HEK293 (cell line): ENCODE measurements at regions not wholly inside any gene's neighbourhood (a gene's known extent, or its start where the extent isn't known, plus 50 kb on each side); places are given as distances from the start of the nearest gene placed in this dataset.
"Not testable (repeated sequence)": the region's sequence is repeated elsewhere in the genome, so short reads cannot be mapped to it uniquely, and the experiment has no call there.

ENCODE experiments used
- PBX3 ChIP-seq: sonication (generic); formaldehyde crosslinking; IDR thresholded peaks from 2 replicates; pipeline ENCODE4 v1.8.1; 2022; ENCODE audit warnings: mild to moderate bottlenecking, moderate library complexity, missing genetic modification reagents
- ZFP37 ChIP-seq: fragments of 450-650 bp; formaldehyde crosslinking; IDR thresholded peaks from 2 replicates; pipeline ENCODE4 v1.5.1; 2016; ENCODE audit warnings: missing biosample characterization, missing genetic modification characterization
- ZNF211 ChIP-seq: fragments of 450-650 bp; formaldehyde crosslinking; IDR thresholded peaks from 2 replicates; pipeline ENCODE4 v1.5.1; 2016; ENCODE audit warnings: low read depth, missing biosample characterization, missing genetic modification characterization
- ZNF473 ChIP-seq: fragments of 450-650 bp; formaldehyde crosslinking; IDR thresholded peaks from 2 replicates; pipeline ENCODE4 v1.5.1; 2017; ENCODE audit warnings: missing biosample characterization, missing genetic modification characterization
- TF ChIP-seq, protein P1 (sequence below): fragments of 450-650 bp; formaldehyde crosslinking; IDR thresholded peaks from 2 replicates; pipeline ENCODE4 v1.5.1; 2016; ENCODE audit warnings: missing biosample characterization, missing genetic modification characterization
- TF ChIP-seq, protein P2 (sequence below): fragments of 450-650 bp; formaldehyde crosslinking; IDR thresholded peaks from 2 replicates; pipeline ENCODE4 v1.5.1; 2016; ENCODE audit warnings: missing biosample characterization, missing genetic modification characterization

GRCh38 chr1:148361427-148362215 is 121.5 kb downstream of the PPIAL4G start:
- not testable (repeated sequence) for TF ChIP-seq ZNF211 (tag by site-specific recombination); PBX3 (CRISPR knock-in tag); ZFP37 (tag by site-specific recombination); ZNF473 (tag by site-specific recombination)
- TF ChIP-seq, protein P1, sequence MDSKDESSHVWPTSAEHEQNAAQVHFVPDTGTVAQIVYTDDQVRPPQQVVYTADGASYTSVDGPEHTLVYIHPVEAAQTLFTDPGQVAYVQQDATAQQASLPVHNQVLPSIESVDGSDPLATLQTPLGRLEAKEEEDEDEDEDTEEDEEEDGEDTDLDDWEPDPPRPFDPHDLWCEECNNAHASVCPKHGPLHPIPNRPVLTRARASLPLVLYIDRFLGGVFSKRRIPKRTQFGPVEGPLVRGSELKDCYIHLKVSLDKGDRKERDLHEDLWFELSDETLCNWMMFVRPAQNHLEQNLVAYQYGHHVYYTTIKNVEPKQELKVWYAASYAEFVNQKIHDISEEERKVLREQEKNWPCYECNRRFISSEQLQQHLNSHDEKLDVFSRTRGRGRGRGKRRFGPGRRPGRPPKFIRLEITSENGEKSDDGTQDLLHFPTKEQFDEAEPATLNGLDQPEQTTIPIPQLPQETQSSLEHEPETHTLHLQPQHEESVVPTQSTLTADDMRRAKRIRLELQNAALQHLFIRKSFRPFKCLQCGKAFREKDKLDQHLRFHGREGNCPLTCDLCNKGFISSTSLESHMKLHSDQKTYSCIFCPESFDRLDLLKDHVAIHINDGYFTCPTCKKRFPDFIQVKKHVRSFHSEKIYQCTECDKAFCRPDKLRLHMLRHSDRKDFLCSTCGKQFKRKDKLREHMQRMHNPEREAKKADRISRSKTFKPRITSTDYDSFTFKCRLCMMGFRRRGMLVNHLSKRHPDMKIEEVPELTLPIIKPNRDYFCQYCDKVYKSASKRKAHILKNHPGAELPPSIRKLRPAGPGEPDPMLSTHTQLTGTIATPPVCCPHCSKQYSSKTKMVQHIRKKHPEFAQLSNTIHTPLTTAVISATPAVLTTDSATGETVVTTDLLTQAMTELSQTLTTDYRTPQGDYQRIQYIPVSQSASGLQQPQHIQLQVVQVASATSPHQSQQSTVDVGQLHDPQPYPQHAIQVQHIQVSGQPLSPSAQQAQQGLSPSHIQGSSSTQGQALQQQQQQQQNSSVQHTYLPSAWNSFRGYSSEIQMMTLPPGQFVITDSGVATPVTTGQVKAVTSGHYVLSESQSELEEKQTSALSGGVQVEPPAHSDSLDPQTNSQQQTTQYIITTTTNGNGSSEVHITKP (tag by site-specific recombination): not testable (repeated sequence)
- TF ChIP-seq, protein P2, sequence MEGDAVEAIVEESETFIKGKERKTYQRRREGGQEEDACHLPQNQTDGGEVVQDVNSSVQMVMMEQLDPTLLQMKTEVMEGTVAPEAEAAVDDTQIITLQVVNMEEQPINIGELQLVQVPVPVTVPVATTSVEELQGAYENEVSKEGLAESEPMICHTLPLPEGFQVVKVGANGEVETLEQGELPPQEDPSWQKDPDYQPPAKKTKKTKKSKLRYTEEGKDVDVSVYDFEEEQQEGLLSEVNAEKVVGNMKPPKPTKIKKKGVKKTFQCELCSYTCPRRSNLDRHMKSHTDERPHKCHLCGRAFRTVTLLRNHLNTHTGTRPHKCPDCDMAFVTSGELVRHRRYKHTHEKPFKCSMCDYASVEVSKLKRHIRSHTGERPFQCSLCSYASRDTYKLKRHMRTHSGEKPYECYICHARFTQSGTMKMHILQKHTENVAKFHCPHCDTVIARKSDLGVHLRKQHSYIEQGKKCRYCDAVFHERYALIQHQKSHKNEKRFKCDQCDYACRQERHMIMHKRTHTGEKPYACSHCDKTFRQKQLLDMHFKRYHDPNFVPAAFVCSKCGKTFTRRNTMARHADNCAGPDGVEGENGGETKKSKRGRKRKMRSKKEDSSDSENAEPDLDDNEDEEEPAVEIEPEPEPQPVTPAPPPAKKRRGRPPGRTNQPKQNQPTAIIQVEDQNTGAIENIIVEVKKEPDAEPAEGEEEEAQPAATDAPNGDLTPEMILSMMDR (tag by site-specific recombination): not testable (repeated sequence)
